GM23248 (cell line): ENCODE measurements at regions not wholly inside any gene's neighbourhood (a gene's known extent, or its start where the extent isn't known, plus 50 kb on each side); places are given as distances from the start of the nearest gene placed in this dataset.

Source experiments
- DNase-seq: peaks from one replicate; pipeline ENCODE4 v3.0.0-alpha.2; 2015
- H2AFZ ChIP-seq: fragments of 200-600 bp; sonication (generic); 2 replicates; pipeline ENCODE4 v1.6.1; 2016; ENCODE audit warnings: antibody characterized with exemption
- H3F3A ChIP-seq: fragments of 200-600 bp; sonication (generic); 2 replicates; pipeline ENCODE4 v1.6.1; 2016; ENCODE audit warnings: mild to moderate bottlenecking, antibody characterized with exemption, mixed run types; ENCODE audit not compliant: insufficient read depth
- H3K27ac ChIP-seq: fragments of 200-600 bp; sonication (generic); 2 replicates; pipeline ENCODE4 v1.5.1; 2016; ENCODE audit warnings: mild to moderate bottlenecking
- H3K27me3 ChIP-seq: fragments of 200-600 bp; sonication (generic); replicated peaks from 2 replicates; pipeline ENCODE4 v1.6.1; 2016; ENCODE audit warnings: mild to moderate bottlenecking; ENCODE audit not compliant: insufficient read depth
- H3K36me3 ChIP-seq: fragments of 200-600 bp; sonication (generic); 2 replicates; pipeline ENCODE4 v1.6.1; 2016; ENCODE audit warnings: low read depth, mild to moderate bottlenecking
- H3K4me1 ChIP-seq: fragments of 200-600 bp; sonication (generic); 2 replicates; pipeline ENCODE4 v1.6.1; 2016; ENCODE audit warnings: mild to moderate bottlenecking; ENCODE audit not compliant: insufficient read depth
- H3K4me2 ChIP-seq: fragments of 200-600 bp; sonication (generic); one replicate; pipeline ENCODE4 v1.6.1; 2016; ENCODE audit warnings: mild to moderate bottlenecking; ENCODE audit not compliant: unreplicated experiment
- H3K4me3 ChIP-seq: fragments of 200-600 bp; sonication (generic); 2 replicates; pipeline ENCODE4 v1.5.1; 2016; ENCODE audit warnings: mild to moderate bottlenecking
- H3K79me2 ChIP-seq: fragments of 200-600 bp; sonication (generic); 2 replicates; pipeline ENCODE4 v1.6.1; 2016; ENCODE audit warnings: mild to moderate bottlenecking; ENCODE audit not compliant: insufficient read depth
- H3K9ac ChIP-seq: fragments of 200-600 bp; sonication (generic); 2 replicates; pipeline ENCODE4 v1.6.1; 2016; ENCODE audit warnings: mild to moderate bottlenecking
- H3K9me2 ChIP-seq: fragments of 200-600 bp; sonication (generic); 2 replicates; pipeline ENCODE4 v1.6.1; 2016; ENCODE audit warnings: mixed run types, mild to moderate bottlenecking, moderate library complexity; ENCODE audit not compliant: insufficient read depth
- H3K9me3 ChIP-seq: fragments of 200-600 bp; sonication (generic); one replicate; pipeline ENCODE4 v1.6.1; 2017; ENCODE audit warnings: low read depth
- H4K20me1 ChIP-seq: fragments of 200-600 bp; sonication (generic); 2 replicates; pipeline ENCODE4 v1.6.0; 2016; ENCODE audit not compliant: insufficient read depth
- EZH2 ChIP-seq: fragments of 200-600 bp; sonication (generic); IDR thresholded peaks from 2 replicates; pipeline ENCODE4 v1.6.1; 2018; ENCODE audit warnings: antibody characterized with exemption, mild to moderate bottlenecking; ENCODE audit not compliant: insufficient read depth, poor library complexity, severe bottlenecking
- EZH2phosphoT487 ChIP-seq: fragments of 200-600 bp; sonication (generic); IDR thresholded peaks from 2 replicates; pipeline ENCODE4 v1.6.1; 2018; ENCODE audit warnings: antibody characterized with exemption, moderate library complexity, mild to moderate bottlenecking, low read depth; ENCODE audit not compliant: insufficient read depth
- WGBS, 2 experiments: methylation state at CpG; one replicate each; pipeline ENCODE4 v1.1.6; 2015 to 2017; ENCODE audit warnings: low lambda C conversion rate in 2 of 2, low coverage in 1 of 2; ENCODE audit errors: missing lambda C conversion rate in 2 of 2; 5-methylcytosine and 5-hydroxymethylcytosine counted together
- in situ Hi-C: fragments of 300-500 bp; cut with MboI; formaldehyde crosslinking; loops from 2 replicates; pipeline ENCODE4 v1.15.0; 2020

DNA sequence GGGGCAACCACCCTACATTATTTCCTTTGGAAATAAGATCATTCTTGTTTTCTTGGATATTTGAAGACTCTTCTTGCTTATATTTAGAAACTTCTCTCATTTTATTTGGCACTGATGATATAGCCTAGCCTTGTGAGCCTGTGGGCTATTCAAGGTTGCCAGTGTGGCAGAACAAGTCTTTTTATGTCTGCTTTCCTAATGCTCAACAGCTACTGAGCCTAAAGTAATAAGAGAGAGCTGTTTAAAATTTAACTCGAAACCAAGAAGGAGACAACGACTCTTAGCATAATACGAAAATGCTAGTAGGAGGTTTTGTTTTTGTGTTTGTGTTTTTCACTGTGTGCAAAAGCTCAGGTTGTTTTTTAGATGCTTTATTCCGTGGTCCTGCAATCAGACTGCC, 104.0 kb upstream of the CPM start:
- in situ Hi-C loops = no loop called here
- Histone ChIP-seq H3K4me1 (no peaks in the 10 kb centered on the region), H3K9ac (no peak overlapping the region), H3K4me2 (no peak overlapping the region), H3K4me3 (no peak overlapping the region), H3K36me3 (no peaks in the 10 kb centered on the region), H3K79me2 (no peaks in the 10 kb centered on the region), H3K9me2 (no peaks in the 10 kb centered on the region), H3K27me3 (no peaks in the 10 kb centered on the region), H3K27ac (no peak overlapping the region), H3K9me3 (no peaks in the 10 kb centered on the region), H4K20me1 (no peaks in the 10 kb centered on the region), H3F3A (no peaks in the 10 kb centered on the region), H2AFZ (peak overlapping the region; percentile 23; the same call in 1 of the 2 replicates)
- 35 to 42% methylated on average over 4 of the region's 4 CpGs for WGBS, 2 experiments
- DNase-seq = no peak
- no peak for TF ChIP-seq EZH2
- no peak for TF ChIP-seq EZH2phosphoT487

DNA sequence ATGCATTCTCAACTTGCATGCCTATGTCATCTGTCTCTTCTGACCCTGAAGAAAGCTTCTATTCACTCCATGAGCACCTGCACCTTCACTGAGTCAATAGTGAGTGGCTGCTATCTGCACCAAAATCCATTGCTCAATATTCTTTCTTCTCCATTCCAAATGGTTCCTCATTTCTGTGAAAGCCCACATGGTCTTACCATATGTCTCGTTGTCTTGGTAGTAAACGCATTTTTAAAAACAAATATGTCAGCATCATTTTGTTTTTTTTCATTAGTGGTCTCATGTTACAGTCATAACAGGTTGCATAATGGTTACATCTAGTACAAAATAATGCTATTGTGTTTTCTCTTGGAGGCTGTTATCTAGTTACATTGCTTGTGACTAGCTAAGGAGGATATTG, 106.9 kb upstream of the CPM start:
- no peaks in the 10 kb centered on the region for H3K79me2 ChIP-seq
- no peak for TF ChIP-seq EZH2phosphoT487
- TF ChIP-seq EZH2 = no peak
- no peaks in the 10 kb centered on the region for H3K9me3 ChIP-seq
- WGBS, 2 experiments = 91 to 93% methylated on average over 2 of the region's 2 CpGs
- H4K20me1 ChIP-seq = no peaks in the 10 kb centered on the region
- H3K4me3 ChIP-seq = no peak overlapping the region
- H3K27me3 ChIP-seq = no peaks in the 10 kb centered on the region
- no peaks in the 10 kb centered on the region for H3K36me3 ChIP-seq
- in situ Hi-C loops = no loop called here
- H3K27ac ChIP-seq = no peak overlapping the region
- DNase-seq = no peak
- H3F3A ChIP-seq = no peaks in the 10 kb centered on the region
- no peaks in the 10 kb centered on the region for H3K9me2 ChIP-seq
- no peak overlapping the region for H3K9ac ChIP-seq
- no peak overlapping the region for H2AFZ ChIP-seq
- H3K4me1 ChIP-seq = no peaks in the 10 kb centered on the region
- no peak overlapping the region for H3K4me2 ChIP-seq

DNA sequence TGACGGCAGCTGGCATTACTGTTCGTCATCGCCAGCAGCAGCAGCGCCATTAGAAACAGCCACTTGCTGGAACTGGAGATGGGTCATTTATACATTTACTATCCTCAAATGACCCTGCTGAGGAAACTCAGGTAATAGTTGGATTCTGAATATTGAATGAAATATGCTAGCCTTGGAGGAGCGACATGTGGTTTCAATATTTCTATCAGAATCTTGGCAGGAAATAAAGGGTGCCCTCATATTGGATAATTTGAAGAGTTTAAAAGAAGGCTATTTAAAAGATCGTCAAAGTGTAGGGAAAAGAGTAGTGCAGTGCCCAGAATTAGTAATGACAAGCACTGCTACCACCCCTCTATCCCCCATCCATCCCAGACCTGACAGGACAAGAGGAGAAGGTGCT, 109.6 kb upstream of the CPM start:
- in situ Hi-C loops = no loop called here
- no peaks in the 10 kb centered on the region for H3K9me3 ChIP-seq

DNA sequence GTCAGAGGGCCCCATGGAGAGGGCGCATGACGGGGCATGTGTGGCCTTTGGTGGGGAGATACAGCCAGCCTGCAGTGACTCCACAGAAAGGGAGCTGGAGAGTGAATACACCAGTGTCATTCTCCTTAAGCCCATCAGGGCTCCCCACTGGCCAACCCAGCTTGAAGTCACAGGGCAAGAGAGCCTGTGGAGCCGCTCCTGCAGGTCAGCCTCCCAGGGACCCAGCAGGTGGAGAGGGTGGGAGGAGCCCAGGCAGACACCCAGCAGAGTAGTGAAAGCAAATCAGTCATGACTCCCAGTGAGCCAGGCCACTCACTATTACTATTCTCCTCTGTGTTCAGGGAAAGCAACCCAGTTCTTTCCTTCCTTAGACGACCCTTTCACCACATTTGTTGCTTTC, 110.0 kb upstream of the CPM start:
- Histone ChIP-seq H3K9me3 (no peaks in the 10 kb centered on the region), H3K79me2 (no peaks in the 10 kb centered on the region), H3F3A (no peaks in the 10 kb centered on the region), H2AFZ (no peak overlapping the region), H4K20me1 (no peaks in the 10 kb centered on the region), H3K4me2 (no peak overlapping the region), H3K27me3 (no peaks in the 10 kb centered on the region), H3K4me3 (no peak overlapping the region), H3K9me2 (no peaks in the 10 kb centered on the region), H3K36me3 (no peaks in the 10 kb centered on the region), H3K4me1 (no peaks in the 10 kb centered on the region), H3K27ac (no peak overlapping the region), H3K9ac (no peak overlapping the region)
- 64 to 66% methylated on average over 4 of the region's 4 CpGs for WGBS, 2 experiments
- TF ChIP-seq EZH2 (no peak), EZH2phosphoT487 (no peak)
- no peak for DNase-seq
- in situ Hi-C loops = no loop called here

More for the DNA sequence above, 109.6 kb upstream of the CPM start:
- H3K4me1 ChIP-seq = no peaks in the 10 kb centered on the region
- DNase-seq = no peak
- no peaks in the 10 kb centered on the region for H3K36me3 ChIP-seq
- H2AFZ ChIP-seq = no peak overlapping the region
- WGBS, 2 experiments = 91 to 93% methylated on average over 6 of the region's 6 CpGs
- no peak overlapping the region for H3K4me2 ChIP-seq
- H3K9me2 ChIP-seq = no peaks in the 10 kb centered on the region
- no peak overlapping the region for H3K27ac ChIP-seq
- no peaks in the 10 kb centered on the region for H4K20me1 ChIP-seq
- H3F3A ChIP-seq = no peaks in the 10 kb centered on the region
- no peaks in the 10 kb centered on the region for H3K79me2 ChIP-seq
- H3K27me3 ChIP-seq = no peaks in the 10 kb centered on the region
- H3K9ac ChIP-seq = no peak overlapping the region
- H3K4me3 ChIP-seq = no peak overlapping the region
- TF ChIP-seq EZH2phosphoT487 (no peak), EZH2 (no peak)

DNA sequence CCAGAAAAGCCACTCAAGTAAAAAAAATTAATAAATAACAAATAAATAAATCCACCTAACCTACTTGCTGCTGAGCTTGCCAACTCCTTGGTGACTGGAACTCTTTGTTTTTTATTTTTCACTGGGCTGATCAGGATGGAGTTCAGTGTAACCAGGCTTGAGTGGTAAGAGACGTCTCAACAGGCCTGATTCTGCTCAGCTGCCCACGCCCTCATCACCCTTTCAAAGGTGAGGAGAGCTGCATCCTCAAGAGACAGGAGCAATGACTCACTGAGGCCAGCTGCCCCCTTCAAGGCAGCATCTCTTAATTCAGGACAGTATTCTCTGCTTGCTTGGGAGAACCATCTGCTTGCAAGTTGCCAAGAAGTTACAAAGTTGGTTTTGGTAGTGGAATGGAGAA, 111.9 kb upstream of the CPM start:
- no peaks in the 10 kb centered on the region for H3K9me3 ChIP-seq
- 76 to 88% methylated on average over 2 of the region's 2 CpGs for WGBS, 2 experiments
- no peak overlapping the region for H3K4me2 ChIP-seq
- no peaks in the 10 kb centered on the region for H3K9me2 ChIP-seq
- no peaks in the 10 kb centered on the region for H3K79me2 ChIP-seq
- no peaks in the 10 kb centered on the region for H3K4me1 ChIP-seq
- no peaks in the 10 kb centered on the region for H3K27me3 ChIP-seq
- no peak overlapping the region for H2AFZ ChIP-seq
- H3K36me3 ChIP-seq = no peaks in the 10 kb centered on the region
- in situ Hi-C loops = no loop called here
- H3K4me3 ChIP-seq = no peak overlapping the region
- H3K27ac ChIP-seq = no peak overlapping the region
- DNase-seq = no peak
- no peaks in the 10 kb centered on the region for H3F3A ChIP-seq
- no peaks in the 10 kb centered on the region for H4K20me1 ChIP-seq
- TF ChIP-seq EZH2phosphoT487 (no peak), EZH2 (no peak)
- H3K9ac ChIP-seq = no peak overlapping the region
